HPDE6-E6E7 (cell line): ENCODE measurements at regions not wholly inside any gene's neighbourhood (a gene's known extent, or its start where the extent isn't known, plus 50 kb on each side); places are given as distances from the start of the nearest gene placed in this dataset.

Experiments used
- DNase-seq: peaks from one replicate; pipeline ENCODE4 v3.0.0; 2011; ENCODE audit warnings: missing footprints; ENCODE audit errors: extremely low spot score

DNA sequence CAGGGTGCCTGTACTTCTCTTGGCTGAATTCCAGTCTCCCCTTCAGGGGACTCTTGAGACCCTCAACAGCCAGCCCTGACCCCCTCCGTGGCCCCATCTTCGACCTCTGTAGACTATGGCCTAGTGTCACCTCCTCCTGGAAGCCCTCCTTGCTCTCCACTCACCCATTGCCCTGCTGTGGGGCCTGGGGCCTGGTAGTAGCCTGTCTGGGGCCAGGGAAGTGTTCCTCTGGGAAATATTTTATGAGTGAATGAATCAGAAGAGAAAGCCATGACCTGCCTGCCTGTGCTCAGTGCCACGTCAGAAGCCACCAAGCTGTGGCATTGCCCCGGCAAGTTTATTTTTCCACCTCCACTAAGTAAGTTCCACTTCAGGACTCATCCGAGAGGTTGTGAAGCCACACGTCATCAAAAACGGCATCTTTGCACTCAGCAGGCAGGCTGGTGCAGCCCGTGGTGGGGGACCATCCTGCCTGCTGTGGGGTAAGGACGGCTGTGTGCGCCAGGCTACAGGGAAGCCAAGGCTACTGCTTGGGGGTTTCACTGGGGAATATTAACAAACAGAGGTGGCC, 59.6 kb upstream of the PPARA start:
- DNase-seq: no peak

- DNase-seq: no peak
Observed at GRCh38 chr22:46091277-46091977, 58.9 kb upstream of the PPARA start.

DNA sequence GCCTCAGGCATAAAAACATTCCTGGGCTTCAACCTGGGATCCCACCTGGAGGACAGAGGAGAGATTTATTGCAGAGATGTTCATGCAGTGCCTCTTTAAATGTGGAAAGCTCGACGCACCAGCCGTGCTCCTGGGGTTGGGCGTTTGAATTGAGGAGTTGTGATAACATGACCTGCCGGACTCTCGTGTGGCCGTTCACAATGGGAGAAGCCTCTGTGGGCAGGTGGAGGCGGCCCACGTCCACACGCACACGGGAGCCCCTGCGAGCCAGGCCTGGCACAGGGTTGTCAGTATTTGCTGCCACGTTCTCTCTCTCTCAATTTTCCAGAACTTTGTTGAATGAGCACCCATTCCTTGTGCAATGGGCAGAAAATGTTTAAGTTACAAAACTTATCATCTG, 58.3 kb upstream of the PPARA start:
- DNase-seq: no peak

DNA sequence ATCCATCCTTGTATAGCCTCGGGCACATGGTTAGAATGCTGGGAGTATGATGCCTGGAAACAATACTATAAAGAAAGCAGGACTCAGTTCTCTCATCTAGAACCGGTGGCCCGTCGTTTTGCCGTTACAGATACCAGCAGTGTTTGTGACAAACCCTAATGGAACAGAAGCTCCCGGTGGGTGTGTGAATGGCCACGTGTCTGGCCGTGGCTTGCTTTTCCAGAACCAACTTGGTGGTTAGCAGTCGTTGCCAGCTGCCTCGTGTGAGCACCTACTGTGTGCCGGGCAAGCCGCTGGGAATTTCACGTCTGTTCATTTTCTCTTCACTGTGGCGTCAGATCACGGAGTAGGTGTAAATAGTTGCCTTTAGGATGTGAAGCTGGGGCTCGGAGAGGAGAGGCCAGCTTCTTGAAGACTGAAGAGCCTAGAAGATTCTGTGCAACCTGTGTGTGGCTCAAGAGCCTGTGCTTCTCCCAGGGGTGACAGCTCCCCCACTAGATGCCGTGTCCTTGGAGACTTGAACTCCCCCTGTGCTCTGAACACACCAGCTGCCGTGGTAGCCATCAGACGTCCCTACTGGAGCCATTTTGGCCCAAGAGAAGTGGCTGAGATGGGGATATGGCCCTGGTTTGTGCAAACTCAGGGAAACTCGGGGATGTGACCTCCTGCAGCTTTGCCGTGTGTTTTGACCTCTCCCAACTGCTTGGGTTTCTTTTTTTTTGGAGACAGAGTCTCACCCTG, 57.5 kb upstream of the PPARA start:
- no peak for DNase-seq

GRCh38 chr22:46093796-46094195, 56.5 kb upstream of the PPARA start:
- DNase-seq: no peak

DNA sequence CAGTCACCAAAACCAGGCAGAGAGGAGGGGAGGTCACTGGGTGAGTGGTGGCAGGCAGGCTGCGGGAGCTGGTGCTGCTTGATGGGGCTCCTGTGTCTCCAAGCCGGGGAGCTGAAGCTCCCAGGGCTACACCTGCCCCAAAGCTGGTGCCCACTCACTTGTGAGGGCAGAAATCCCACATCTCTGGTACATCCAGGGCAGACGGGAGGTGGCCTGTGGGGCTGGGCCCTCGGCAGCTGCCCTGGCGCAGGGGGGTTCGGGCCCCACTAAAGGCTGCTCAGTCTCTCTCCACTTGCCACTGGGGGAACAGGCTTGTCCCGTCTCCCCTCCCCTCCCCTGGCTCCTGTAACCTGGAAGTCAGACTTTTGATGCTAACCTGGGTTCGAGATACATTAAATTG, 55.6 kb upstream of the PPARA start:
- no peak for DNase-seq

GRCh38 chr22:46096051-46096450, 54.3 kb upstream of the PPARA start:
- DNase-seq: no peak

DNA sequence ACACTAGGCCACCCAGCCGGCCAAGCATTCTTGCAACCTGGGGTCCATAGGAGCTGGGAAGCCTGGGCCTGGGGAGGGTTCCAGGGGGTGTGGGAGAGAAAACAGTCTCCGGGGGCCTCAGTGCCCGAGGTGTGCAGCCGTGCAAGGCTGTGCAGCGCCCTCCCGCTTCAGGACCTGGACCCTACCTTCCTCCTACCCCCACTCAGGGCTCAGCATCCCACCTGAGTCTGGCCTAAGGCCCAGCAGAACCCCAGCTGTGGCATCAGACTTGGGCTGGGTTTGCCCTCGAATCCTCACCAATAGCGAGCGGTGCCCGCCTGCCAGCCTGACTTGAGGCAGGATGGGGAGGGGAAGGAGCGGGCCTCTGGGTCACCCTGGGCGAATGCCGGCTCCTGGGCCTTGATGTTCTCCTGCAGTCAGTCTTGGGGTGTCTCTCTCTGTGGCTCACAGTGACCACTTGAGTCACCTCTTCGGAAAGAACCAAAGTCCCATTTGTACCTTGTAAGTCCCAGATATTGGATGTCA, 53.6 kb upstream of the PPARA start:
- DNase-seq: no peak

DNA sequence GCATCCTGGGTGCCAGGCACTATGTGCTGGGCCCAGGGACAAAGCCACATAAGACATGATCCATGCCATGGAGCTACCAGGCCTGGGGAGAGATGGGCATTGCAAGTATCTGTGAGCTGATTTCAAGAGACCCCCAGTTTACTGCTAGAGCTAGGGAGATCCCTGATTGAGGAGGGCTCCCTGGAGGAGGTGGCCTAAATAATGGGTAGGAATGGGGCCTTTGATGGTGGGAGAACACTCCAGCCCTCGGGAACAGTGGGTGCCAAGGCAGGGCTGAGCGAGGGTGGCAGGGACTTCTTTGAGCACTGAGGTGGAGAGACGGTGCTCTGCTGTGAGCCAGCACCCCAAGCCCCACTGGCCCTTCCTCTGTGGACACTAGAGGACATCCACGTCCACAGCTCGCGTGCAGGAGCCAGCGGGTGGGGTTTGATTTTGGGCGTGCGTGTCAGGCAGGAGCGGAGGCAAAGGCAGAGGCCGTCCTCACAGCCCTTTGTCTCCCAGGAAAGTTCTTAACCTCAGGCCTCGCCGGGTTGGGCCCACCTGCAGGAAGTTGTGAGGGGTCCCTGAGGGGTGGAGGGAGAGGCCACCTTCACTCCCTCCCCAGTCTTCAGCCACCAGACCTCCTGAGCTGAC, 52.9 kb upstream of the PPARA start:
- no peak for DNase-seq

DNA sequence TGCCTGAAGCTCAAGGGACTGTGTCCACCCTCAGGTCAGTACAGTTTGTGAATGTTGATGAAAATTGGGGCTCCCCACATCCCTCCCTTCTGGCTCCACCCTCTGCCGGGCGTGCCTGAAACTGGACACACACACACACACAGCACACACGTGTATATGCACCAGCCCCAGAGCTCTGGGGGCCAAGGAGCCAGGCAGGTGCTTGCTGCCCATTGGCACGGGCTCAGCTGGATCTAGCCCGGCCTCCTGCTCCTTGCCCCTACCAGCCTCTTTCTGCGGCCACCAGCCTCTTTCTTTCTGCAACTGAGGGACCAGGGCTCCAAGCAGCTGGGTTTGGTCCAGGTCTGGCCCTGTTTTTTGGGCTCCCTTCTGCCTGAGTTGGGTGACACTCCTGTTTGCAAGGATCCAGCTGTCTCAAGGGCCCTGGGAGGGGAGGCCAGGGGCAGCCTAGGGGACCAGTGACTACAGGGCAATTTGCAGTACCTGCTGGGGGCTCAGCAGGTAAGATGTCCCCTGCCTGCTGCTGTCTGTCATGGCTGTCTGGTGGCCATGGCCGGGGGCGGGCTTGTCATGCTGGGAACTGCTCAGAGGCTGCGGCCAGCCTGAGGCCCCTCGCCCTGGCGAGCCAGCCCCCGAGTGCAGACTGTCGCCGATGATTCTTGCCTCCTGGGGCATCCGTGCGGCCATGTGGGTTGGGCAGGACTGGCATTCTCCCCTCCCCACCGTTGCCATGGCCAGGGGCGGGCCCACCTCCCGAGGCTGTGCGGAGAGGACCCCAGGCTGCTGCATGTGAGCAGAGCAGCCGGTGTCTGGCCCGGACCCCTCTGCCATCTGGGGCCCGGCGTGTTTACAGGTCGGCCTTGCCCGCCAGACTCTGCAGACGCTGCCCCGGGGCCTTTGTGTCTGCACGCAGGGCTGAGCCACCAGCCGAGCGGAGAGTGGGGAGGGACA, 51.5 kb upstream of the PPARA start:
- DNase-seq: no peak

- no peak for DNase-seq
Observed at GRCh38 chr22:46099740-46100139, 50.6 kb upstream of the PPARA start.

DNA sequence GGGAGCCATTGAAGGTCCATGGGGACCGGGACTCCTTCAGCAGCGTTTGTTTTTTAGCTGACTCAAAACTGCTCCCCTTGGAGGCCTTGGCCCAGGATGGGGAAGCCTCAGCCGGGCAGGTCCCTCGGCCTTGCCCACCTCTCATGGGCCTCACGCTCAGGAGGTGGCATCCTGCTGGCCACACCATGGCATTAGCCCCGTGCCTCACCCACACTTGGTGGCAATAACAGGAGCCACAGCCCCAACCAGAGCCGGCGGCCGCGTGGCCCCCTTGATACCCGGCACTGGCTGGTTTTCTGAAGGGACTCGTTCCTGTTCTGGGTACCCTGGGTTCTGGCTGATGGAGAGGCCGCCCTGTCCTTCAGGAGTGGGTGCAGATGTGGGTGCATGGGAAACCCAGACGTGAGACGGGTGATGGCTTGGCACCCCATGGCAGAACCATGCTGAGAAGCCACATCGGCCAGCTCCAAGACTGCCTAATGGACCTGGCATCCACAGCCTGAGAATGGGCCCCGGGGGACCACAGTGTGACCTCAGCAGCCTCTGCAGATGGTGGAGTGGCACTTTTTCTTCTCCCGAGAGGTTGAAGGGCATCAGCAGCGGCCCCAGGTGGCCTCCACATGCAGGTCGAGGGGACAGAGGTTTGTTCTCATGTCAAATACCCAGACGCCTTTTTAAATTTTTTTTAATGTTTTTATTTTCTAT, 49.8 kb upstream of the PPARA start:
- DNase-seq: no peak
